Esophagus muscularis mucosa (tissue), 3 donors: ENCODE measurements at regions not wholly inside any gene's neighbourhood (a gene's known extent, or its start where the extent isn't known, plus 50 kb on each side); places are given as distances from the start of the nearest gene placed in this dataset.
"Not testable (repeated sequence)": the region's sequence is repeated elsewhere in the genome, so short reads cannot be mapped to it uniquely, and the experiment has no call there.

Experiments
- CTCF ChIP-seq, 3 experiments: fragments of 200-600 bp in 2 of 3; fragments of 450-650 bp in 1 of 3; sonication (generic) in 2 of 3; IDR thresholded peaks; one replicate each; pipeline ENCODE4 v1.5.1; 2017 to 2019; ENCODE audit warnings: antibody characterized with exemption in 3 of 3, mild to moderate bottlenecking in 2 of 3, moderate library complexity in 1 of 3
- POLR2A ChIP-seq: fragments of 450-650 bp; IDR thresholded peaks from one replicate; pipeline ENCODE4 v1.6.1; 2017; ENCODE audit warnings: antibody characterized with exemption, moderate library complexity, mild to moderate bottlenecking, low read depth
- POLR2AphosphoS5 ChIP-seq, 2 donors: sonication (generic); formaldehyde crosslinking; IDR thresholded peaks; one replicate each; pipeline ENCODE4 v1.6.1; 2017; ENCODE audit warnings: antibody characterized with exemption in 2 of 2

GRCh38 chr1:120557605-120558302 lies 142.9 kb downstream of the NBPF8 start:
- TF ChIP-seq POLR2A; CTCF (IDR thresholded peaks at IDR 0.05); POLR2AphosphoS5 (IDR thresholded peaks at IDR 0.05): not testable (repeated sequence)
